Smooth muscle cell (in vitro differentiated cells): ENCODE measurements at regions not wholly inside any gene's neighbourhood (a gene's known extent, or its start where the extent isn't known, plus 50 kb on each side); places are given as distances from the start of the nearest gene placed in this dataset.

ENCODE experiments used
- DNase-seq: peaks from one replicate; lab custom pipeline; 2025; ENCODE audit not compliant: unreplicated experiment; lab: John Stamatoyannopoulos, UW
- H2AFZ ChIP-seq: fragments of 200-600 bp; sonication (generic); 2 replicates; pipeline ENCODE4 v1.6.0; 2016; ENCODE audit warnings: antibody characterized with exemption, low read depth, mild to moderate bottlenecking
- H3F3A ChIP-seq: fragments of 200-600 bp; sonication (generic); 2 replicates; pipeline ENCODE4 v1.6.0; 2017; ENCODE audit warnings: antibody characterized with exemption, low read depth
- H3K27ac ChIP-seq: fragments of 200-600 bp; sonication (generic); 2 replicates; pipeline ENCODE4 v1.5.1; 2016; ENCODE audit warnings: low read depth, mild to moderate bottlenecking
- H3K27me3 ChIP-seq: fragments of 200-600 bp; sonication (generic); 2 replicates; pipeline ENCODE4 v1.6.1; 2016; ENCODE audit warnings: low read depth, mild to moderate bottlenecking
- H3K36me3 ChIP-seq: fragments of 200-600 bp; sonication (generic); 2 replicates; pipeline ENCODE4 v1.5.1; 2016; ENCODE audit warnings: low read depth
- H3K4me1 ChIP-seq: fragments of 200-600 bp; sonication (generic); 2 replicates; pipeline ENCODE4 v1.5.1; 2016; ENCODE audit warnings: low read depth
- H3K4me2 ChIP-seq: fragments of 200-600 bp; sonication (generic); 2 replicates; pipeline ENCODE4 v1.6.0; 2016; ENCODE audit warnings: mild to moderate bottlenecking
- H3K4me3 ChIP-seq: fragments of 200-600 bp; sonication (generic); 2 replicates; pipeline ENCODE4 v1.5.1; 2016; ENCODE audit warnings: mild to moderate bottlenecking
- H3K79me2 ChIP-seq: fragments of 200-600 bp; sonication (generic); 2 replicates; pipeline ENCODE4 v1.6.0; 2016; ENCODE audit warnings: low read depth, mild to moderate bottlenecking
- H3K9ac ChIP-seq: fragments of 200-600 bp; sonication (generic); 2 replicates; pipeline ENCODE4 v1.6.0; 2016; ENCODE audit warnings: low read depth
- H3K9me3 ChIP-seq: fragments of 200-600 bp; sonication (generic); replicated peaks from 2 replicates; pipeline ENCODE4 v1.5.1; 2016; ENCODE audit warnings: low read depth
- H4K20me1 ChIP-seq: fragments of 200-600 bp; sonication (generic); 2 replicates; pipeline ENCODE4 v1.6.0; 2016; ENCODE audit warnings: low read depth
- CTCF ChIP-seq: fragments of 200-600 bp; sonication (generic); IDR thresholded peaks from 2 replicates; pipeline ENCODE4 v1.5.1; 2017; ENCODE audit warnings: borderline replicate concordance, mild to moderate bottlenecking, antibody characterized with exemption; ENCODE audit not compliant: insufficient read depth, poor library complexity, severe bottlenecking
- WGBS: methylation state at CpG from one replicate; pipeline ENCODE4 v1.1.7; 2016; ENCODE audit warnings: low lambda C conversion rate; 5-methylcytosine and 5-hydroxymethylcytosine counted together

GRCh38 chr16:73142053-73142854, 94.3 kb upstream of the ZFHX3 start:
- H3K79me2 ChIP-seq, result no peaks in the 10 kb centered on the region
- no peak overlapping the region for H3K4me2 ChIP-seq

GRCh38 chr16:73140929-73141328, 93.0 kb upstream of the ZFHX3 start:
- Histone ChIP-seq H3K27ac (no peak overlapping the region), H4K20me1 (no peaks in the 10 kb centered on the region), H3K4me1 (no peaks in the 10 kb centered on the region), H3K9me3 (no peaks in the 10 kb centered on the region), H3K9ac (no peak overlapping the region), H3K4me2 (no peak overlapping the region), H3K27me3 (no peaks in the 10 kb centered on the region), H3K4me3 (no peak overlapping the region), H3F3A (no peaks in the 10 kb centered on the region), H3K36me3 (no peaks in the 10 kb centered on the region), H2AFZ (no peak overlapping the region), H3K79me2 (no peaks in the 10 kb centered on the region)
- DNase-seq, result no peak
- TF ChIP-seq CTCF, result no peak
- 84% methylated on average over 4 of the region's 4 CpGs for WGBS

More at GRCh38 chr16:73142053-73142854, 94.3 kb upstream of the ZFHX3 start:
- no peak for DNase-seq
- no peak overlapping the region for H3K4me3 ChIP-seq
- no peak overlapping the region for H2AFZ ChIP-seq
- H3F3A ChIP-seq, result no peaks in the 10 kb centered on the region
- H3K9ac ChIP-seq, result no peak overlapping the region
- WGBS, result 85% methylated on average over 9 of the region's 9 CpGs
- H4K20me1 ChIP-seq, result no peaks in the 10 kb centered on the region
- no peaks in the 10 kb centered on the region for H3K9me3 ChIP-seq
- H3K4me1 ChIP-seq, result no peaks in the 10 kb centered on the region
- H3K27ac ChIP-seq, result no peak overlapping the region
- H3K36me3 ChIP-seq, result no peaks in the 10 kb centered on the region
- H3K27me3 ChIP-seq, result no peaks in the 10 kb centered on the region
- TF ChIP-seq CTCF, result no peak

DNA sequence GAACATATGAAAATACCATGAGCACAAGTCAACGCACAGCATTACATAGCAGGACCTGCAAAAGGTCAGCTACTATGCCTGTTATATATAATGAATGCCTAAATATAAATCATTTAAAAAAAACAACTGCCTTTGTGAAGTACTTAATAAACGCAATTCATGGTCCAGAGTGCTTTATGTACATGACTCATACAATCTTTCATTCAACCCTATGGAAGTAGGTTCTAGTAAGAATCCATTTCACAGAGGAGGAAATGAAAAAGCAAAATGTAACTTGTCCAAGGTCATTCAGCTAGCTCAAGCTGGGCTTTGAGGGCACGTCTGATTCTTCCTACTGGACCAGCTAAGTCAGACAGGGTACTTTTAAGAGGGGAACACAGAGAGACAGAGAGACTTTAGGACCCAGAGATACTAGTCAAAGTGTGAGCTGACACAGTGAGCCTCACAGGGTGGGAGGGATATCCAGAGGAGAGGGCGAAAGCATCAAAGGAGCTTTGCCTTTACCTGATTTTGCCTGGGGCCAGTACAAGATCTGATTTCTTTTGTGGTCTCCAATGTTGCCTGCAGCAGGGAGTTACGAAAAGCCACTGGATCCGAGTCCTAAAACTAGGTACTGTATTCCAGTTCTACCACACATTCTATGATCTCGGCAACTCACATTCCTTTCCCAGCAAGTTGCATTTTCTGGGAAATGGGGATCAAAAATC, 83.4 kb upstream of the ZFHX3 start:
- H3K4me2 ChIP-seq, result no peak overlapping the region
- H3K9ac ChIP-seq, result no peak overlapping the region
- peaks cover 4% of the 10 kb centered on the region for H3K27me3 ChIP-seq
- WGBS, result 76% methylated on average over 7 of the region's 7 CpGs
- H3F3A ChIP-seq, result peaks cover 7% of the 10 kb centered on the region
- no peak for TF ChIP-seq CTCF
- H3K4me1 ChIP-seq, result no peaks in the 10 kb centered on the region
- no peak for DNase-seq
- H3K79me2 ChIP-seq, result no peaks in the 10 kb centered on the region
- no peak overlapping the region for H3K4me3 ChIP-seq
- H3K9me3 ChIP-seq, result no peaks in the 10 kb centered on the region
- no peaks in the 10 kb centered on the region for H3K36me3 ChIP-seq
- no peak overlapping the region for H3K27ac ChIP-seq
- H4K20me1 ChIP-seq, result no peaks in the 10 kb centered on the region
- H2AFZ ChIP-seq, result no peak overlapping the region
